ENCODE measurements at regions not wholly inside any gene's neighbourhood (a gene's known extent, or its start where the extent isn't known, plus 50 kb on each side); places are given as distances from the start of the nearest gene placed in this dataset.

GRCh38 chr17:11182430-11182829, 58.6 kb upstream of the SHISA6 start:
- no peak for TF ChIP-seq EGR1 (IDR thresholded peaks at IDR 0.05)

DNA sequence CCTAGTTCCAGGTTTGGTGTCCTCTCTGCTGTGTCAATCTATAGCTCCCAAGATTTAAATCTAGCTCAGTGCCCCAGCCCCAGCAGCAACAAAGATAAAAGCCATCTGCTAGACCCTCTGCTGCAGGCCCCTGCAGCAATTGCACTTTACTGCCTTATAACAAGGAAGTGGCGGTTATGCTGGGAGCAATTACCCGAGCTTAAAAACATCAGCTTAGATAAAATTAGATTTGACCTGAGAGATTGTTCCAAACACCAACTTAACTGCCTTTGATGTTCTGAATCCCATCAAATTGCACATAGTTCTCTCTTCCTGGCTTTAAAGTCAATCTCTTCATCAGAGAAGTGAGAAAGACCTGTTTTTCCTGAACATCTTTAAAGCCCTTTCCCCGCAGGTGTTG, 62.4 kb upstream of the SHISA6 start:
- TF ChIP-seq, protein P1, sequence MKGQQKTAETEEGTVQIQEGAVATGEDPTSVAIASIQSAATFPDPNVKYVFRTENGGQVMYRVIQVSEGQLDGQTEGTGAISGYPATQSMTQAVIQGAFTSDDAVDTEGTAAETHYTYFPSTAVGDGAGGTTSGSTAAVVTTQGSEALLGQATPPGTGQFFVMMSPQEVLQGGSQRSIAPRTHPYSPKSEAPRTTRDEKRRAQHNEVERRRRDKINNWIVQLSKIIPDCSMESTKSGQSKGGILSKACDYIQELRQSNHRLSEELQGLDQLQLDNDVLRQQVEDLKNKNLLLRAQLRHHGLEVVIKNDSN (IDR thresholded peaks at IDR 0.05): no peak
- TF ChIP-seq YY1 (IDR thresholded peaks at IDR 0.05; ENCODE audit: low read depth) (no peak), TCF12 (IDR thresholded peaks at IDR 0.05; ENCODE audit: low read depth) (no peak), TEAD4 (IDR thresholded peaks at IDR 0.05) (no peak), EGR1 (IDR thresholded peaks at IDR 0.05) (no peak), CEBPB (IDR thresholded peaks at IDR 0.05) (no peak), RAD21 (IDR thresholded peaks at IDR 0.05; ENCODE audit: low read depth) (no peak), TAF1 (IDR thresholded peaks at IDR 0.05; ENCODE audit: low read depth) (no peak), REST (IDR thresholded peaks at IDR 0.05; ENCODE audit: low read depth) (no peak), FOXM1 (IDR thresholded peaks at IDR 0.05; ENCODE audit: borderline replicate concordance, low read depth) (no peak), NFIC (IDR thresholded peaks at IDR 0.05) (no peak)

DNA sequence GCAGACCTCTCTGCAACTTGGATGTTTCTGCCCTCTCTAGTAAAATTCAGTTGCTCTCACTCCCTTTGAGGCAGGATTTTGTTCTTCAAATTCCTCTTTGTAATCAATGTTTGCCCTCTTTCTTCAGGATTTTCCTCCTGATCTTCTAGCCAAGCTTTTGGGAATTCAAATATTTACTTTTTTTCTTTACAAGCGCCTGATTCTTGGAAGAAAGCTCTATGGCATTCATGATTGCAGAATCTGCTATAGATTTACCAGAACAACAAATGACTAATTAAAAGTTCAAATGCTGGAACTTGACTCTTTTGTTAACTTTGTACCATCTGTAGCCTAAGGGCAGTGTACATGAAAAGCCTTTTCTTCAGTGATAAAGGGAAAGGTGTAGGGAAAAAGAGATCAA, 63.7 kb upstream of the SHISA6 start:
- TF ChIP-seq EGR1 (IDR thresholded peaks at IDR 0.05) (no peak), NFIC (IDR thresholded peaks at IDR 0.05) (no peak), EP300 (IDR thresholded peaks at IDR 0.05; ENCODE audit: borderline replicate concordance) (no peak), TEAD4 (IDR thresholded peaks at IDR 0.05) (no peak), ZBTB7A (IDR thresholded peaks at IDR 0.05; ENCODE audit: low read depth) (no peak), TAF1 (IDR thresholded peaks at IDR 0.05; ENCODE audit: low read depth) (no peak), TCF12 (IDR thresholded peaks at IDR 0.05; ENCODE audit: low read depth) (no peak), REST (IDR thresholded peaks at IDR 0.05; ENCODE audit: low read depth) (no peak), YY1 (IDR thresholded peaks at IDR 0.05; ENCODE audit: low read depth) (no peak), CREB1 (IDR thresholded peaks at IDR 0.05; ENCODE audit: low read depth) (no peak), FOXM1 (IDR thresholded peaks at IDR 0.05; ENCODE audit: borderline replicate concordance, low read depth) (no peak), RAD21 (IDR thresholded peaks at IDR 0.05; ENCODE audit: low read depth) (no peak), MAX (IDR thresholded peaks at IDR 0.05) (no peak), CEBPB (IDR thresholded peaks at IDR 0.05) (no peak)
- TF ChIP-seq, protein P1 (IDR thresholded peaks at IDR 0.05): no peak

DNA sequence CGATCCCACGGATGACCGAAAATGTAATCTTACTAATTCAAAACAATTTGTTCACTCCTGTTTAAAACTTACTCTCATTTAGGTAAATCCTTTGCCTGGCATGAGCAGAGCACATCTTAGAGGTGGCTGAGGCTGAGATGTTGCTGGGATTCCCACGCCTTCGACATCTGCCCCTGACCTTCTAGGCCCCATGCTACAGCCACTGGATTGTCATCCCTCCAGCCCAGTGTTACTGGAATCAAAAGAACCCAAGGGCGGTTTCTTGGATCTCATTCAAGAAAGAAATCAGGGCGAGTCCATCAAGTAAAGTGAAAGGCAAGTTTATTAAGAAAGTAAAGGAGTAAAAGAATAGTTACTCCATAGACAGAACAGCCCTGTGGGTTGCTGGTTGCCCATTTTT, 64.5 kb upstream of the SHISA6 start:
- TF ChIP-seq, protein P1 (IDR thresholded peaks at IDR 0.05): no peak
- TF ChIP-seq TAF1 (IDR thresholded peaks at IDR 0.05; ENCODE audit: low read depth): no peak
- no peak for TF ChIP-seq CREB1 (IDR thresholded peaks at IDR 0.05; ENCODE audit: low read depth)
- TF ChIP-seq TEAD4 (IDR thresholded peaks at IDR 0.05): no peak
- no peak for TF ChIP-seq YY1 (IDR thresholded peaks at IDR 0.05; ENCODE audit: low read depth)
- TF ChIP-seq RAD21 (IDR thresholded peaks at IDR 0.05; ENCODE audit: low read depth): no peak
- no peak for TF ChIP-seq TCF12 (IDR thresholded peaks at IDR 0.05; ENCODE audit: low read depth)
- TF ChIP-seq REST (IDR thresholded peaks at IDR 0.05; ENCODE audit: low read depth): no peak
- TF ChIP-seq MAX (IDR thresholded peaks at IDR 0.05): no peak
- no peak for TF ChIP-seq EP300 (IDR thresholded peaks at IDR 0.05; ENCODE audit: borderline replicate concordance)
- TF ChIP-seq FOXM1 (IDR thresholded peaks at IDR 0.05; ENCODE audit: borderline replicate concordance, low read depth): no peak
- TF ChIP-seq EGR1 (IDR thresholded peaks at IDR 0.05): no peak
- TF ChIP-seq ZBTB7A (IDR thresholded peaks at IDR 0.05; ENCODE audit: low read depth): no peak
- no peak for TF ChIP-seq NFIC (IDR thresholded peaks at IDR 0.05)
- no peak for TF ChIP-seq CEBPB (IDR thresholded peaks at IDR 0.05)
